GM21526 (cell line): ENCODE measurements at regions not wholly inside any gene's neighbourhood (a gene's known extent, or its start where the extent isn't known, plus 50 kb on each side); places are given as distances from the start of the nearest gene placed in this dataset.

ENCODE experiments used
- ATAC-seq: cut with Tn5 transposase; IDR thresholded peaks from one replicate; pipeline ENCODE4 v1.9.1; 2021; ENCODE audit warnings: moderate library complexity; ENCODE audit not compliant: unreplicated experiment, low FRiP score

GRCh38 chr6:101284131-101284530 is 109.4 kb upstream of the GRIK2 start:
- ATAC-seq, result no peak

GRCh38 chr6:101286146-101286545 is 107.4 kb upstream of the GRIK2 start:
- no peak for ATAC-seq

GRCh38 chr6:101290346-101290745 is 103.2 kb upstream of the GRIK2 start:
- no peak for ATAC-seq

GRCh38 chr6:101294051-101294638 is 99.4 kb upstream of the GRIK2 start:
- ATAC-seq, result no peak

- ATAC-seq, result no peak
Observed at GRCh38 chr6:101294676-101295075, 98.8 kb upstream of the GRIK2 start.

GRCh38 chr6:101296169-101296960 is 97.1 kb upstream of the GRIK2 start:
- no peak for ATAC-seq

GRCh38 chr6:101302593-101302992 is 90.9 kb upstream of the GRIK2 start:
- no peak for ATAC-seq

- no peak for ATAC-seq
Observed at GRCh38 chr6:101303495-101303894, 90.0 kb upstream of the GRIK2 start.

GRCh38 chr6:101312652-101313051 is 80.9 kb upstream of the GRIK2 start:
- ATAC-seq, result no peak

- ATAC-seq, result no peak
Observed at GRCh38 chr6:101322921-101323320, 70.6 kb upstream of the GRIK2 start.

GRCh38 chr6:101326411-101326810 is 67.1 kb upstream of the GRIK2 start:
- ATAC-seq, result no peak

- ATAC-seq, result no peak
Observed at GRCh38 chr6:101341926-101342325, 51.6 kb upstream of the GRIK2 start.
